RWPE2 (cell line): ENCODE measurements at regions not wholly inside any gene's neighbourhood (a gene's known extent, or its start where the extent isn't known, plus 50 kb on each side); places are given as distances from the start of the nearest gene placed in this dataset.

ENCODE experiments used
- ATAC-seq: fragments of 200-7000 bp; cut with Tn5 transposase; 3 replicates; pipeline ENCODE4 v1.9.1; 2021; ENCODE audit warnings: low read depth
- DNase-seq: peaks from one replicate; pipeline ENCODE4 v3.0.0-alpha.2; 2020; ENCODE audit warnings: low spot score
- H3K27ac ChIP-seq: fragments of 450-650 bp; 2 replicates; pipeline ENCODE4 v1.5.1; 2017; ENCODE audit warnings: mild to moderate bottlenecking; ENCODE audit not compliant: poor library complexity, severe bottlenecking
- H3K27me3 ChIP-seq: fragments of 250-450 bp; sonication (Bioruptor Pico); 2 replicates; pipeline ENCODE4 v1.5.1; 2021; ENCODE audit warnings: mild to moderate bottlenecking, moderate library complexity; ENCODE audit not compliant: insufficient read depth, poor library complexity, severe bottlenecking
- H3K36me3 ChIP-seq: fragments of 250-450 bp; sonication (Bioruptor Pico); 2 replicates; pipeline ENCODE4 v1.5.1; 2020; ENCODE audit warnings: low read depth, mild to moderate bottlenecking, moderate library complexity
- H3K4me1 ChIP-seq: fragments of 250-450 bp; sonication (Bioruptor Pico); 2 replicates; pipeline ENCODE4 v1.5.1; 2021; ENCODE audit warnings: mild to moderate bottlenecking, moderate library complexity; ENCODE audit not compliant: insufficient read depth, poor library complexity, severe bottlenecking
- H3K4me3 ChIP-seq: fragments of 250-450 bp; sonication (Bioruptor Pico); 2 replicates; pipeline ENCODE4 v1.5.1; 2021; ENCODE audit warnings: mild to moderate bottlenecking, moderate library complexity; ENCODE audit not compliant: severe bottlenecking
- H3K9me3 ChIP-seq: fragments of 250-450 bp; sonication (Bioruptor Pico); 2 replicates; pipeline ENCODE4 v1.5.1; 2021; ENCODE audit warnings: mild to moderate bottlenecking, moderate library complexity; ENCODE audit not compliant: severe bottlenecking
- TF ChIP-seq, protein P1 (sequence below): fragments of 450-650 bp; IDR thresholded peaks from one replicate; pipeline ENCODE4 v1.5.1; 2017; ENCODE audit warnings: mild to moderate bottlenecking, moderate library complexity; ENCODE audit not compliant: poor library complexity, severe bottlenecking

DNA sequence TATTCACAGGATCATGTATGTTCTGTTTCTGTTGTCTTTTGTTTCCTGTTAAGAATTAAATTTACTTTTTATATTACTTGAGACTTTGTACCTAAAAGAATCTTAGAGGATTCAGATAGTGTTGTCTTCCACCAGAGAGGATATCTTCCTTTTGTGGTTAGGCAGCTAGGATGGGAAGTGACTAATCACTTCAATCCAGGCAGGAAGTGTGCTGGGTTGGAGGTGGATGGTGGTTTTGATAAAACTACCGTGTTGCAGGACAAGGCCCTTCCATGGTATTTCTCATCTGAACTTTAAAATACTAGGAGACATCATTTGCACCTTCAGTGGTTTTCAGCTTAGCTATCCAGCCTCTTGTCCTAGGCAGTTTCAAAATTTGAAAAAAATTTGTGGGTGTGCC lies 728.6 kb upstream of the CDH2 start:
- DNase-seq: no peak

DNA sequence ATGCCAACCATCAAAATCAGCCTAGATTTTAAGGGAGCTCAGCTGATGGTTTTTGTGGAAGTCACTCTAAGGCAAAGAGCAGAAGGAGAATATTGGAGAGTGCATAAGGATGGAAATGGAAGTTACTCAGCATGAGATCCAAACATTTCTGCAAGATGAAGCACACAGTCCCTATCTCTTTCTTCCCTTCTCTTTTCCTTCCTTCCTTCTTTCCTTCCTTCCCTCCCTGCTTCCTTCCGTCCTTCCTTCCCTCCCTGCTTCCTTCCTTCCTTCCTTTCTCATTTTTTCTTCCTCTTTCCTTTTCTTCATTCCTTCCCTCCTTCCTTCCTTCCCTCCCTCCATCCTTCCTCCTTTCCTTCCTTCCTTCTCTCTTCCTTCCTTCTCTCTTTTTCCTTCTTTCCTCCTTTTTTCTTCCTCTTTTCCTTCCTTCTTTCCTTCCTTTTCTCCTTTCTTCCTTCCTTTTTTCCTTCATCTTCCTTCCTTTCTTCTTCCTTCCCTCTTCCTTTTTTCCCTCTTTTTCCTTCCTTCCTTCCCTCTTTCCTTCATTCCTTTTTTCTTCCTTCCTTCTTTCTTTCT lies 727.9 kb upstream of the CDH2 start:
- no peaks in the 10 kb centered on the region for H3K36me3 ChIP-seq
- peak overlapping the region; percentile 28 for H3K27ac ChIP-seq
- ATAC-seq (no peak), DNase-seq (no peak)
- no peaks in the 10 kb centered on the region for H3K27me3 ChIP-seq
- H3K4me1 ChIP-seq: peaks cover 8% of the 10 kb centered on the region
- TF ChIP-seq, protein P1, sequence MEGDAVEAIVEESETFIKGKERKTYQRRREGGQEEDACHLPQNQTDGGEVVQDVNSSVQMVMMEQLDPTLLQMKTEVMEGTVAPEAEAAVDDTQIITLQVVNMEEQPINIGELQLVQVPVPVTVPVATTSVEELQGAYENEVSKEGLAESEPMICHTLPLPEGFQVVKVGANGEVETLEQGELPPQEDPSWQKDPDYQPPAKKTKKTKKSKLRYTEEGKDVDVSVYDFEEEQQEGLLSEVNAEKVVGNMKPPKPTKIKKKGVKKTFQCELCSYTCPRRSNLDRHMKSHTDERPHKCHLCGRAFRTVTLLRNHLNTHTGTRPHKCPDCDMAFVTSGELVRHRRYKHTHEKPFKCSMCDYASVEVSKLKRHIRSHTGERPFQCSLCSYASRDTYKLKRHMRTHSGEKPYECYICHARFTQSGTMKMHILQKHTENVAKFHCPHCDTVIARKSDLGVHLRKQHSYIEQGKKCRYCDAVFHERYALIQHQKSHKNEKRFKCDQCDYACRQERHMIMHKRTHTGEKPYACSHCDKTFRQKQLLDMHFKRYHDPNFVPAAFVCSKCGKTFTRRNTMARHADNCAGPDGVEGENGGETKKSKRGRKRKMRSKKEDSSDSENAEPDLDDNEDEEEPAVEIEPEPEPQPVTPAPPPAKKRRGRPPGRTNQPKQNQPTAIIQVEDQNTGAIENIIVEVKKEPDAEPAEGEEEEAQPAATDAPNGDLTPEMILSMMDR: no peak
- H3K4me3 ChIP-seq: no peak overlapping the region
- H3K9me3 ChIP-seq: no peaks in the 10 kb centered on the region

More for the DNA sequence above, 728.6 kb upstream of the CDH2 start:
- H3K27ac ChIP-seq: peak overlapping the region; percentile 28
- peaks cover 8% of the 10 kb centered on the region for H3K4me1 ChIP-seq
- no peaks in the 10 kb centered on the region for H3K9me3 ChIP-seq
- ATAC-seq: peak; percentile 78
- no peaks in the 10 kb centered on the region for H3K27me3 ChIP-seq
- TF ChIP-seq, protein P1: no peak
- no peak overlapping the region for H3K4me3 ChIP-seq
- no peaks in the 10 kb centered on the region for H3K36me3 ChIP-seq

DNA sequence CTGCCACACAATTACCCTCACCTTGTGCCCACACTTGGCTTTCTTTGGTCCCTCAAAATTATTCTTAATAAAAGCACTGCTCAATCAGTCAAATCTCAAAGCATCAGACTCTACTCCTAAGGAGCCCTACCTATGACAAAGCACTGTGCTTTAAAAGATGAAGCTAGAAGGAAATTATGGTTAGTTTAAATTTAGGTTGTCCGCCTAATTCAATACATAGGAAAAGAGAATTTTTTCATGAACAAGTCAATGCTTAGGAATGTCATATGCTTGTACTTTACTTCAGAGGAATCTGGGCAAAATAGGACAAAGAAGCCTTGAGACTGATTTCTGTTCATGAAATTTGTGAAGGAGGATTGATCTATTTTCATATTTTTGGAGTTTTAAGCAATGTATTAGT lies 726.4 kb upstream of the CDH2 start:
- peaks cover 8% of the 10 kb centered on the region for H3K4me1 ChIP-seq
- no peak for ATAC-seq
- TF ChIP-seq, protein P1: no peak

DNA sequence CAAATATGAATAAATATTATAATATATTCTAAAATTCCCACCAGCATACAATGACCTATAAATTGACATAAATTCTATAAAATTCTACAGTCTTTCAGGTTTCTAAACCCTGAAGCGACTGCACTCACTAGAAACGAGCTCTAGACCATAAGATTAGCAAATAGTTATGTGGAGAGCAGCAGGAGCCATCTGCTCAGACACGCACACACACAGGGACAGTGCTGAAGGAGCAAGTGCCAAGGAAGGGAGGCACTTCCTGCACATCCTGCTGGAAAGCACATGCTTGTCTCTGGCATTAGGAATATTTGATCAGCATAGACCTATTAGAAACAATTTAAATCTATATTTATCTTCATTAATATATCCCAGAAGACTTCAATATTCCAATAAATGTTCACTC lies 713.9 kb upstream of the CDH2 start:
- no peak for DNase-seq
- Histone ChIP-seq H3K9me3 (no peaks in the 10 kb centered on the region), H3K36me3 (no peaks in the 10 kb centered on the region), H3K4me3 (no peak overlapping the region), H3K27ac (no peak overlapping the region), H3K27me3 (no peaks in the 10 kb centered on the region), H3K4me1 (no peaks in the 10 kb centered on the region)
- no peak for ATAC-seq
- TF ChIP-seq, protein P1: no peak

More for the DNA sequence above, 726.4 kb upstream of the CDH2 start:
- Histone ChIP-seq H3K4me3 (no peak overlapping the region), H3K27ac (no peak overlapping the region), H3K36me3 (no peaks in the 10 kb centered on the region), H3K27me3 (no peaks in the 10 kb centered on the region), H3K9me3 (no peaks in the 10 kb centered on the region)
- DNase-seq: no peak

DNA sequence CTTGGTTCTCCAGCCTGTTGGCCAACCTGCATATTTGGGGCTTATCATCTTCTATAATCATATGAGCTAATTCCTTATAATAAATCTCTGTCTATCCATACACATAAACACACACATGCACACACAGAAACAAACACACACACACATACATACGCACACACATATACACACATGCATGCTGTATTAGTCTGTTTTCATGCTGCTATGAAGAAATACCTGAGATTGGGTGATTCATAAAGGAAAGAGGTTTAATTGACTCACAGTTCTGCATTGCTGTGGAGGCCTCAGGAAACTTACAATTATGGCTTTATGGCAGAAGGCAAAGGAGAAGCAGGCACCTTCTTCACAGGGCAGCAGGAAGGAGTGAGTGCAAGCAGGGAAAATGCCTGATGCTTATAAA lies 707.4 kb upstream of the CDH2 start:
- Histone ChIP-seq H3K4me1 (no peaks in the 10 kb centered on the region), H3K27ac (no peak overlapping the region), H3K27me3 (no peaks in the 10 kb centered on the region), H3K36me3 (no peaks in the 10 kb centered on the region), H3K9me3 (no peaks in the 10 kb centered on the region), H3K4me3 (no peak overlapping the region)
- DNase-seq (no peak), ATAC-seq (no peak)
- TF ChIP-seq, protein P1: no peak
